HepG2 (cell line): ENCODE measurements at regions not wholly inside any gene's neighbourhood (a gene's known extent, or its start where the extent isn't known, plus 50 kb on each side); places are given as distances from the start of the nearest gene placed in this dataset.

Experiments
- ATAC-seq: fragments of 200-7000 bp; cut with Tn5 transposase; 3 replicates; pipeline ENCODE4 v1.9.1; 2020; ENCODE audit warnings: mild to moderate bottlenecking, moderate library complexity
- BruUV-seq: library from RNA; stranded (reverse); fragments of 400-500 nt; replicated peaks from 2 replicates; lab custom pipeline; 2021; lab: Mats Ljungman, UMichigan
- CTCF ChIA-PET: fragments of 300-600 bp; formaldehyde crosslinking; extraction: SDS; loops from one replicate; lab custom pipeline; 2021; ENCODE audit warnings: low total read pairs, inconsistent platforms, low intra/inter-chr PET ratio; lab: Yijun Ruan, JAX
- POLR2A ChIA-PET: fragments of 350-600 bp; sonication (Branson Sonifier 250); formaldehyde crosslinking; loops from one replicate; lab custom pipeline; 2020; ENCODE audit warnings: antibody characterized with exemption, inconsistent platforms; lab: Yijun Ruan, JAX
- DNase-seq: peaks from one replicate; pipeline ENCODE4 v3.0.0-alpha.2; 2015; ENCODE audit warnings: low spot score
- FAIRE-seq: peaks from 3 replicates; lab custom pipeline; 2011; peaks lifted over from hg19 to GRCh38; lab: Jason Lieb, UNC
- H2AFZ ChIP-seq: one replicate; pipeline ENCODE4 v1.6.1; 2011; ENCODE audit warnings: low read length, inconsistent platforms
- H3K27ac ChIP-seq: fragments of 300-600 bp; 3 replicates; pipeline ENCODE4 v1.8.0; 2011; ENCODE audit warnings: mixed run types, mild to moderate bottlenecking, mixed read lengths, low read length, inconsistent platforms; ENCODE audit not compliant: insufficient read depth; ENCODE audit errors: extremely low read length
- H3K27me3 ChIP-seq, 2 experiments: fragments of 200-600 bp in 1 of 2; 2 replicates in 1 of 2; 3 replicates in 1 of 2; pipeline versions ENCODE4 v1.6.0 to v1.8.0; 2011; ENCODE audit warnings: low read length in 2 of 2, mild to moderate bottlenecking in 2 of 2, moderate library complexity in 2 of 2, inconsistent platforms in 1 of 2; ENCODE audit not compliant: insufficient read depth in 2 of 2, control insufficient read depth in 1 of 2
- H3K36me3 ChIP-seq, 2 experiments: fragments of 200-600 bp in 1 of 2; replicated peaks in 1 of 2; 2 replicates in 1 of 2; 3 replicates in 1 of 2; pipeline versions ENCODE4 v1.5.1 to v1.8.0; 2011; ENCODE audit warnings: low read length in 2 of 2, inconsistent platforms in 1 of 2; ENCODE audit not compliant: insufficient read depth in 2 of 2, control insufficient read depth in 1 of 2
- H3K4me1 ChIP-seq: 2 replicates; pipeline ENCODE4 v1.5.1; 2012; ENCODE audit warnings: low read length, inconsistent platforms; ENCODE audit not compliant: insufficient read depth
- H3K4me2 ChIP-seq: 2 replicates; pipeline ENCODE4 v1.6.0; 2011; ENCODE audit warnings: low read depth, low read length, inconsistent platforms
- H3K4me3 ChIP-seq, 3 experiments: fragments of 200-600 bp in 1 of 3; sonication (generic), shearing (Covaris generic) in 1 of 3; replicated peaks in 1 of 3; 2 replicates each; pipeline ENCODE4 v1.5.1; 2011 to 2016; ENCODE audit warnings: low read length in 3 of 3, inconsistent platforms in 2 of 3, low read depth in 2 of 3, mild to moderate bottlenecking in 2 of 3, control low read depth in 1 of 3, mixed read lengths in 1 of 3; ENCODE audit not compliant: insufficient read depth in 1 of 3
- H3K79me2 ChIP-seq: one replicate; pipeline ENCODE4 v1.6.1; 2011; ENCODE audit warnings: low read length, inconsistent platforms; ENCODE audit not compliant: insufficient read depth
- H3K9ac ChIP-seq: 2 replicates; pipeline ENCODE4 v1.6.0; 2011; ENCODE audit warnings: mild to moderate bottlenecking, low read depth, low read length, inconsistent platforms; ENCODE audit not compliant: insufficient read depth
- H3K9me3 ChIP-seq: 2 replicates; pipeline ENCODE4 v1.5.1; 2012; ENCODE audit warnings: mild to moderate bottlenecking, low read length
- H4K20me1 ChIP-seq: 2 replicates; pipeline ENCODE4 v1.6.0; 2011; ENCODE audit warnings: inconsistent platforms, mild to moderate bottlenecking, low read length, moderate library complexity; ENCODE audit not compliant: insufficient read depth
- ATF3 ChIP-seq: sonication (generic); formaldehyde crosslinking; IDR thresholded peaks from 2 replicates; pipeline ENCODE4 v1.4.0; 2020; ENCODE audit warnings: missing genetic modification reagents
- HES4 ChIP-seq: sonication (generic); formaldehyde crosslinking; IDR thresholded peaks from 2 replicates; pipeline ENCODE4 v1.9.0; 2021; ENCODE audit warnings: mild to moderate bottlenecking, missing genetic modification reagents, borderline replicate concordance
- RERE ChIP-seq: IDR thresholded peaks from 2 replicates; pipeline ENCODE4 v1.6.1; 2016; ENCODE audit warnings: low read depth, missing genetic modification reagents, missing compliant biosample characterization
- TEAD3 ChIP-seq: optimal IDR thresholded peaks from 2 replicates; pipeline ENCODE3; 2016; ENCODE audit warnings: borderline replicate concordance
- ZBTB40 ChIP-seq, 2 experiments: fragments of 450-650 bp in 1 of 2; sonication (generic) in 1 of 2; formaldehyde crosslinking in 1 of 2; IDR thresholded peaks; 2 replicates each; pipeline versions ENCODE4 v1.6.1 to v1.8.0; 2016 to 2022; ENCODE audit warnings: antibody characterized with exemption in 1 of 2, mild to moderate bottlenecking in 1 of 2, missing genetic modification reagents in 1 of 2
- ZNF367 ChIP-seq: sonication (generic); formaldehyde crosslinking; IDR thresholded peaks from 2 replicates; pipeline ENCODE4 v1.4.0; 2020; ENCODE audit warnings: missing genetic modification reagents, borderline replicate concordance
- ZNF720 ChIP-seq: sonication (generic); formaldehyde crosslinking; IDR thresholded peaks from 2 replicates; pipeline ENCODE4 v1.4.0; 2020; ENCODE audit warnings: missing genetic modification reagents
- ZNF792 ChIP-seq: IDR thresholded peaks from 2 replicates; pipeline ENCODE4 v1.6.1; 2016
- in situ Hi-C: cut with HindIII; loops from 2 replicates; pipeline ENCODE4 v1.10.0; 2017; ENCODE audit warnings: low pct_unique_long_range_greater_than_20kb; ENCODE audit not compliant: extremely low pct_ligation_motif_present
- intact Hi-C: fragments of 100-400 bp; cut with micrococcal nuclease; formaldehyde crosslinking; loops from one replicate; pipeline ENCODE4 v1.10.0; 2022; ENCODE audit not compliant: unreplicated experiment

GRCh38 chr2:59399126-59399525, 1154.3 kb downstream of the BCL11A start (continued):
- TF ChIP-seq ZBTB40 (IDR thresholded peaks at IDR 0.05) (peak; percentile 90), ZBTB40 (CRISPR knock-in tag; IDR thresholded peaks at IDR 0.05) (no peak)

GRCh38 chr2:59398081-59398480, 1155.4 kb downstream of the BCL11A start:
- no peak for TF ChIP-seq ATF3 (CRISPR knock-in tag)
- TF ChIP-seq HES4 (CRISPR knock-in tag), result no peak
- TF ChIP-seq ZNF367, result no peak
- no peak for TF ChIP-seq ZNF792 (CRISPR knock-in tag)
- TF ChIP-seq ZNF720 (CRISPR knock-in tag), result no peak
- TF ChIP-seq TEAD3 (CRISPR knock-in tag), result no peak
- TF ChIP-seq RERE, result no peak
- Histone ChIP-seq H3K4me2 (no peak overlapping the region), H2AFZ (no peak overlapping the region), H4K20me1 (no peaks in the 10 kb centered on the region), H3K27me3 (no peaks in the 10 kb centered on the region), H3K36me3 (no peaks in the 10 kb centered on the region), H3K4me1 (no peaks in the 10 kb centered on the region), H3K9ac (no peak overlapping the region), H3K9me3 (peaks cover 35% of the 10 kb centered on the region), H3K4me3 (no peak overlapping the region), H3K79me2 (no peaks in the 10 kb centered on the region), H3K27ac (no peak overlapping the region)
- in situ Hi-C loops, result no loop called here
- DNase-seq, result no peak
- ChIA-PET CTCF (no interaction called here), POLR2A (no interaction called here)
- BruUV-seq, result no TSS peak
- intact Hi-C loops, result no loop called here
- no peak for ATAC-seq
- no peak for FAIRE-seq
